Heart right ventricle (tissue), 16 donors: ENCODE measurements at regions not wholly inside any gene's neighbourhood (a gene's known extent, or its start where the extent isn't known, plus 50 kb on each side); places are given as distances from the start of the nearest gene placed in this dataset.

Experiments used
- ATAC-seq, 8 donors: fragments of 200-7000 bp; cut with Tn5 transposase; one replicate each; pipeline ENCODE4 v1.9.1; 2020; ENCODE audit warnings: mild to moderate bottlenecking in 8 of 8, moderate library complexity in 8 of 8, moderate number of reproducible peaks in 1 of 8
- DNase-seq, 2 donors: peaks; one replicate each; pipeline ENCODE4 v3.0.0-alpha.2; 2020
- H3K27ac ChIP-seq, 10 donors: fragments of 200-600 bp; sonication (generic) in 2 of 10; one replicate each; pipeline versions ENCODE4 v1.5.0 to v1.8.0; 2020 to 2022; ENCODE audit warnings: mild to moderate bottlenecking in 3 of 10
- H3K27me3 ChIP-seq, 7 donors: fragments of 200-600 bp; one replicate each; pipeline ENCODE4 v1.8.0; 2021 to 2022; ENCODE audit warnings: mild to moderate bottlenecking in 2 of 7
- H3K36me3 ChIP-seq, 9 donors: fragments of 200-600 bp; sonication (generic) in 1 of 9; one replicate each; pipeline versions ENCODE4 v1.5.0 to v1.8.0; 2020 to 2022; ENCODE audit warnings: mild to moderate bottlenecking in 2 of 9
- H3K4me1 ChIP-seq, 9 donors: fragments of 200-600 bp; sonication (generic) in 1 of 9; one replicate each; pipeline versions ENCODE4 v1.5.0 to v1.8.0; 2020 to 2022; ENCODE audit warnings: mild to moderate bottlenecking in 4 of 9
- H3K4me3 ChIP-seq, 10 donors: fragments of 200-600 bp; sonication (generic) in 2 of 10; one replicate each; pipeline versions ENCODE4 v1.5.0 to v1.8.0; 2020 to 2022; ENCODE audit warnings: mild to moderate bottlenecking in 7 of 10, moderate library complexity in 2 of 10
- H3K9me3 ChIP-seq, 11 donors: fragments of 200-600 bp in 10 of 11; sonication (generic) in 2 of 11; one replicate each; pipeline versions ENCODE4 v1.5.0 to v1.8.0; 2013 to 2022; ENCODE audit warnings: mild to moderate bottlenecking in 2 of 11, control low read depth in 1 of 11, moderate library complexity in 1 of 11
- CTCF ChIP-seq, 9 donors: fragments of 200-600 bp; sonication (generic) in 2 of 9; IDR thresholded peaks; one replicate each; pipeline versions ENCODE4 v1.5.0 to v1.8.0; 2021 to 2022; ENCODE audit warnings: antibody characterized with exemption in 9 of 9, mild to moderate bottlenecking in 5 of 9, moderate library complexity in 1 of 9
- WGBS, 2 donors: extraction: QIAGEN DNeasy Blood & Tissue Kit; methylation state at CpG; one replicate each; pipeline ENCODE4 v1.1.7; 2013; ENCODE audit warnings: inconsistent platforms in 1 of 2; 5-methylcytosine and 5-hydroxymethylcytosine counted together
- intact Hi-C, 10 donors: fragments of 100-400 bp; cut with DNase I; formaldehyde crosslinking; loops; one replicate each; pipeline versions ENCODE4 v1.11.1 to v1.14.2; 2022
- donor health status: Arrhythmogenic right ventricular cardiomyopathy.
- donor health status: ischemic (EF 13 %, LVEDD 7.1; RV severe dilation, severe dysfunction).
- donor health status: healthy with polysubstance abuse.
- donor health status: DM: no; HTN: yes; CAD: no.
- donor health status: DM: no; HTN: no; CAD: no.
- donor health status: ischemic (EF 25% LVEDD 6.9; RV normal size, moderate dysfunction).
- donor health status: ischemic (EF 25% LVEDD 5.7; RV mildly dilated, moderate dysfunction).
- donor health status: healthy.
- donor health status: DM: yes; HTN: yes; CAD: no.
- donor health status: Ischemic cardiomyopathy.
- donor health status: ischemic (EF 35%, LVEDD 5.7; RV mildly dilated, moderate dysfunction).
- donor health status: nonischemic (EF 11% LVEDD 7.7; RV severe dilation, severe dysfunction).
- donor health status: DM: yes; HTN: yes; CAD: no.
- donor health status: PGD.
- donor health status: ischemic (EF 29% LVEDD 5.4; RV normal size, mild dysfunction).
- donor health status: nonischemic (EF 23%, LVEDD 6.1; RV moderate dilation, normal function).

DNA sequence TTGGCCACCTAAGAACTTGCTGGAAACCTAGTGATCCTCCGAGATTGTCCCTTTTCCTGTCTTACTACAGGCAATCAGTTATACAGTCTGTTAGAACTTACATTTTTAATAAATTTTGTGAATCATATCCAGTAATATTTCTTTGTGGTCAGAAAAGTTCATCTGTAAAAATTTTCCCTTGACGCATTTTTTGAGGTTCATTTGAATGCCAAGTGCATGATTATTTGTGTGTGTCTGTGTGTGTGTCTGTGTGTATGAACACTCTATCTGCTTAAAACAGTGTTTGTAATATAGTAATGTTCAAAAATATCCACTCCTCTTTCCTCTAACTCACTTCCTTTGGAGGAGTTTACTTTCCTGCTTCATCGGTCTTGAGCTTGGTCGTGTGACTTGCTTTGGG, 468.7 kb upstream of the FLRT2 start:
- H3K36me3 ChIP-seq: no peaks in the 10 kb centered on the region
- intact Hi-C loops: loop anchor here in 1 of 10 donors (10.0 kb wide), 1 partner anchor 296 kb away; no protein-coding TSS in a partner anchor
- H3K4me1 ChIP-seq: no peaks in the 10 kb centered on the region
- no peak overlapping the region for H3K27ac ChIP-seq
- no peak overlapping the region for H3K4me3 ChIP-seq
- peaks cover 0 to 14% (median 0%) of the 10 kb centered on the region in 11 donors for H3K9me3 ChIP-seq
- no peak for TF ChIP-seq CTCF (IDR thresholded peaks at IDR 0.05)
- no peaks in the 10 kb centered on the region for H3K27me3 ChIP-seq
- no peak for DNase-seq
- no peak for ATAC-seq
- WGBS, 2 donors: 81 to 86% methylated on average over 4 of the region's 4 CpGs

DNA sequence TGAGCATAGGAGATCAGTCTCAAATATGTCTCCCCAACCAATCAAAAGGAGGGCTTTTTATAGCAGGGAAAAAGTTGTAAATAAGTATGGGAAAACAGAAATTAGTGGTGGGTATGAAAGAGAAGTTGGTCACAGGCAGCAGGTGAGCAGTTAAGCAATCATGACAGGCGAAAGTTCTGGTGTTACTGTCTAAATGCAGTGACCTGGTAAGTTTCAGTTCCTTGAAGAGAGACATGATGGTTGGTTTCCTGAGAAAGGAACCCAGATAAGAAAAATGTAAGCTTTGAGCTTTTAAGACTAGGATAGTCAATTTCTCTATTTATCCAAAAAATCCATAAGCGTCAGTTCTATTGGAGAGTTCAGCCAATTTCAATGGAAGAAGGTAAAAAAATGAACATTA, 466.2 kb upstream of the FLRT2 start:
- no peaks in the 10 kb centered on the region for H3K4me1 ChIP-seq
- peaks cover 0 to 14% (median 0%) of the 10 kb centered on the region in 11 donors for H3K9me3 ChIP-seq
- DNase-seq (no peak), ATAC-seq (no peak)
- no peaks in the 10 kb centered on the region for H3K27me3 ChIP-seq
- intact Hi-C loops: loop anchor here in 1 of 10 donors (10.0 kb wide), 1 partner anchor 299 kb away; no protein-coding TSS in a partner anchor
- H3K27ac ChIP-seq: no peak overlapping the region
- no peak for TF ChIP-seq CTCF (IDR thresholded peaks at IDR 0.05)
- no peaks in the 10 kb centered on the region for H3K36me3 ChIP-seq
- WGBS, 2 donors: 87 to 96% methylated on average over 2 of the region's 2 CpGs
- no peak overlapping the region for H3K4me3 ChIP-seq

DNA sequence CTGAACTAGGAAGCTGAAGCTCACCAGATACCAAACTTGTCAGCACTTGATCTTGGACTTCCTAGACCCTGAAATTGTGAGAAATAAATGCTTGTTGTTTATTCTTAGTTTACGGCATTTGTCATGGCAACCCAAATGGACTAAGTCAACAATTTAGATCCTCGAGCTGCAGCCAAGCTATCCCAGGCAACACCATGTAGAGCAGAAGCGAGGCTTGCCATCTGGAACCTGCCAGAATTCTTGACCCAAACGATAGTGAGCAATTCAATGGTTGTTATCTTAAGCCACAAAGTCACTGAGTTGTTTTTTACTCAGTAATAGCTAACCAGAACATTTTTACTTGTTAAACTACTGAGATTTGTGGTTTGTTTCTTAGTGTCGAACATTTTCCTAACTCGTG, 458.5 kb upstream of the FLRT2 start:
- DNase-seq: peak in 1 of 2 donors; percentile 8
- Histone ChIP-seq H3K4me1 (no peaks in the 10 kb centered on the region), H3K9me3 (no peaks in the 10 kb centered on the region), H3K4me3 (no peak overlapping the region), H3K27me3 (no peaks in the 10 kb centered on the region), H3K36me3 (no peaks in the 10 kb centered on the region), H3K27ac (no peak overlapping the region)
- ATAC-seq: peak in 1 of 8 donors; percentile 69
- TF ChIP-seq CTCF (IDR thresholded peaks at IDR 0.05): no peak
- 63 to 64% methylated on average over 6 of the region's 6 CpGs for WGBS, 2 donors
- intact Hi-C loops: no loop called here

- no peaks in the 10 kb centered on the region for H3K4me1 ChIP-seq
- no peak for TF ChIP-seq CTCF (IDR thresholded peaks at IDR 0.05)
- DNase-seq: no peak
- no peak overlapping the region for H3K4me3 ChIP-seq
- no peaks in the 10 kb centered on the region for H3K27me3 ChIP-seq
- 71 to 73% methylated on average over 1 of the region's 1 CpG for WGBS, 2 donors
- intact Hi-C loops: no loop called here
- no peak overlapping the region for H3K27ac ChIP-seq
- no peak for ATAC-seq
- H3K36me3 ChIP-seq: no peaks in the 10 kb centered on the region
- H3K9me3 ChIP-seq: no peaks in the 10 kb centered on the region
Observed at GRCh38 chr14:85074955-85075354, 455.0 kb upstream of the FLRT2 start.
